Muscle of arm (tissue), 1 donor: ENCODE measurements at regions not wholly inside any gene's neighbourhood (a gene's known extent, or its start where the extent isn't known, plus 50 kb on each side); places are given as distances from the start of the nearest gene placed in this dataset.
"Not testable (repeated sequence)": the region's sequence is repeated elsewhere in the genome, so short reads cannot be mapped to it uniquely, and the experiment has no call there.

ENCODE experiments used
- DNase-seq: peaks from one replicate; pipeline ENCODE4 v3.0.0-alpha.2; 2013

DNA sequence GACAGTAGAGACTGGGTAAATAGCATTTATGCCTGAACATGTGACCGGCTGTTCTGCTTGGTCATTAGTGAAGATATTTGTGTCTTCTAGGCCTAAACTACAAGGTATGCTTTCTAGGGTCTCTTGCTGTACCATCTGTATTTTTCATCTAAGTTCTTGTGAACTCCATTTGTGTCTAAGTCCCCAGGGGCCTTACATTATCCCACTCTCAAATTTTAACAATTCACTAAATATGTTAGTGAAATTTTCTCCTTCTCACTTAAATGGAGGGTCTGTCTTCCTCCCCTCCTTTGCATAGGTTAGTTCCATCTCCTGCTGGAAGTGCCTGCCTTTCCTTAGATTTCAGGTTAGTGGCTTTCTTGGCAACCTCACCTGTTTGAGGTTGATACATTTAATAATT lies 382.6 kb downstream of the RAD51AP2 start:
- no peak for DNase-seq

DNA sequence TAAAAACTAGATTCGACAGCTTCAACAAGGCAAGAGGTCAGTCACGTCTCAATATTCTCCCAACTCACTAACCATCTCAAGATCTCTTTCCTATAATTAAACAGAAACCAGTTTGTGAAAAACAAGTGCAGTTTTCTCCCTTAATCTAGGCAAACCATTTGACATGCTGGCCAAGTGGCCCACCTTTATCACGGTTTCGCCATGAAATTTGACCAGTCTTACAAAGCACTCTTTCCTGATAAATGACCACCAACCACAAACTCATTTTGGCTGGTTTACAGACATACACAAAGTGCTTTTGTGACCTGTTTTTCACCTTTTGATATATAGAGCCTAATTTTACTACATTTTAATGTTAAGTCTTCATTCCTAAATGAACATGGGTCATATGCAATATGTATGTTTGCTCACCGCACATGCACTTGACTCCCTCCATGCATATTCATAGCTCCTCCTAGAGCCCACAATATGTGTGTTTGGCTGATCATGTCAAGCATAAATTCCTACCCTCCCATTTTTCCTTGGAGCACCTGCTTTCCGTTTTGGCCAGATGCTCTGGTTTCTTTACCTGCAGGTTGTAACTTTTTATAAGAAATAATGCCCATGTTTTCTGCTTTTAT lies 385.1 kb downstream of the RAD51AP2 start:
- no peak for DNase-seq

DNA sequence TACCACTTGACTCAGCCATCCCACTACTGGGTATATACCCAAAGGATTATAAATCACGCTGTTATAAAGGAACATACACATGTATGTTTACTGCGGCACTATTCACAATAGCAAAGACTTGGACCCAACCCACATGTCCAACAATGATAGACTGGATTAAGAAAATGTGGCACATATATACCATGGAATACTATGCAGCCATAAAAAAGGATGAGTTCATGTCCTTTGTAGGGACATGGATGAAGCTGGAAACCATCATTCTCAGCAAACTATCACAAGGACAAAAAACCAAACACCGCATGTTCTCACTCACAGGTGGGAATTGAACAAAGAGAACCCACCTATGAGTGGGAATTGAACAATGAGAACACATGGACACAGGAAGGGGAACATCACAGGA lies 387.6 kb downstream of the RAD51AP2 start:
- DNase-seq = not testable (repeated sequence)

DNA sequence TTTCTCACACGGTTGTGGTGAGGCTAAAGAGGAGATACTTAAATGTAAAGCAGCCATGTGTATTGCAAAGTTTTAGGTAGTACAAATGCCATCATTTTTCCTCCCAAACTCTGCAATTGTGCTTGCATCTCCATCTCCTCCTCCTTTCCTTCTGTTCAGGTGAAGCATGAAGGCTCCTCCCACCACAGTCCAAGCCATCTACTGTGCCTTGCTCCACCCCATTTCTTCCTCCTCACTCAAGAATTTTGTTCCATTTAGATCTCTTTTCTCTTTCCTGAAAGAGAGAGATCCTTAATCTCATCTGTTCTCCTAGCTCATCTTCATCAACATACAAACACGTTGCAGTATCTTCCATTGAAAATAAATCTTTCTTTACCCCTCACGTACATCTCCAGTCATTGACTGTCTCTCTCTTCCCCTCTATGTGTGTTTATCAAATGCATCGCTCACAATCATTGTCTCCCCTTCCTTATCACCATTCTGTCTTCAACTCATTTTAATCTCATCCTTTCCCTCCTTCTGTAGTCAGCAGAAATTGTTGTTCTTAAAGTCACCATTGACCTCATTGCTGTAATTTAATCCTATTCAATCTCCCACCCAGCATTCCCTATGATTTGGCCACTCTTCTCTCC lies 392.1 kb downstream of the RAD51AP2 start:
- DNase-seq = no peak

DNA sequence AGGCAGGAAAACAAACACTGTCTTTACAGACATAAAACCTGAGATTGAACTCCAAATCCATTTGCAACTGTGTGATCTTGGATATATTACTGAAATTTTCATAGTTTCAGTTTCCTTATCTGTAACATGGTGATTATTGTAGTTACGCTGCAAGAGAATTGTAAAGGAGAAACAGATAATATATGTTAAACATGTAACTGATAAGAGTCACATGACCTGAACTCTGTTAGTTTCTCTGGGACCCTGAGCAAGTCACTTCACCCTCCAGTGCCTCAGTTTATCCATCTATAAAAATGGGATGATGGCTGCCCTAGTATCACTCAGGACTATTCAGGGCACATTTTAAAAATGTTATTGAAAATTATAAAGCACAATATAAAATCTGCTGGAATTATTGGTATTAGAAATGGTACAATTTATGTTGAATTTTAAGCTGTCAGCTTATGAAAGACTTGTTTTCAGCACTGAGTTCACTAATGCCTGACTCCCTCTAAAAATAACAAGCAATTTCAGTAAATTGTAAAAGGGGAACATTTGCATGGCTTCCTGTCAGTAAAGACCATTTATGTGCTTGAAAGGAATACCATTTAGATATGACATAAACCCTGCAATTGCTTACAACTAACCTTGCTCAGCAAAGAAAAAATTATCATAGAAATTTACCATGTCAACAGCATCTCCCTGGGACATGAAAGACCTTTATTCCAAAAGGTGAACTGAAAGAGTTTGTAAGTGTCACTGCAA lies 393.5 kb downstream of the RAD51AP2 start:
- DNase-seq = no peak

DNA sequence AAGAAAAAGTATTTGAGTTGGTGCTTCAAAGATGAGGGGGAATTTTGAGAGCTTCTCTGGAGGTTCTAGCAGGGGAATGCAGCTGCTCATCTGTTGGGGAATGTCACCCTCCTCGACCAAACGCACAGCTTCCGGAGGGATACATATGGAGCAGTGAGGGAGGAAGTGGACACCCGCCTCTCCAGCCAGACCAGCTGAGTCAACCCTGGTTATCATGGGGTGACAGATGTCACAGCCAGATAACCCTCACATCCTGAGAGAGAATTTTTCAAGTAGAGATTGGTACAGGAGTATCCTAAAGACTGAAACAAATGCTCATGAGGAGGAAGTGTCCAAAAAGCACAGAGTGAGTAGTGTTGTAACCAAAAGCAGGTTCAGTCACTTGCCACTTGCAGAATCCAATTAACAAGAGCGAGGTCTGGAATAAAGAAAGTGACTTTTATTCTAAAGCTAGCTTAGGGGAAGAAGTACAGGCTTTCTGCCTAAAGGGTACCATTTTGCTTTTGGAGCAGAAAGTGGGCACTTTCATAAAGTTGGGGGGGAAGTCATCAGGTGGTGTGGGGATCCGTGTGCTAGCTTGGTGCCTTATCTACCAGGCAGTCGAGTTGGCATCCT lies 395.2 kb downstream of the RAD51AP2 start:
- DNase-seq = no peak

DNA sequence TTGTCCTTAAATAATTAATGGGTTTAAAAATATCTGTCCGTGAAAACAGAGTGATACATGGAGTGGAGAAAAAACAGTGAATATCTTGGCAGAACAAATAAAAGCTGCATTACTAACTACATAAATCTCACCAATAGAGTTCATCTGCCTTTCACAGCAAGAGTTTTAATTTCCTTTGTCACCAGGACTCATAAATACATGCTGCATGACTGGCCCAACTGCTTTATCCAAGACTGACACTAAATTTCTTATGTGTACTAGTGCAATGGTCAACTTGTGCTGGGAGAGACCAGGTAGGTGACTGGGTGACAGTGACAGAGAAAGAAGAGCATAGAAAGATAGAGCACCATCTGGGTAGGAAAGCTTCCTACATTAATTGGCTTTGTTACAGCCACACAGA lies 402.8 kb downstream of the RAD51AP2 start:
- DNase-seq = no peak

DNA sequence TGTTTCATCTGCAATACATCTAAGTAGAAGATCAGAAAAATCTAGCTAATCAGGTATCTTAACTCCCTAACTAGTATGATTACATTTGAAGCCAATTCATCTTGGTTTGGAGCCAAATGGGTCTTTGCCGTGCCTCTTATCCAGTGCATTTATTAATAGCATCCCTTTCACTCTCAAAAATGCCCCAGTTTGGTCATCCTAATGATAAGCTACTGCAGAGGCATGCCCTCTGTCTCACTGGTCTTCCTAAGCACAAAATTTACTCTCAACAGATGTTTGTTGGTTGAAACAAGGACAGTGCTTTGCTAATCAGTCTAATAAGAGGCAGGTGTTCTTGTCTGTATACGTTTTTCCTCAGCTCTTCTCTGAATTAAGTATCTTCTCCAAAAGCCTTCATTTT lies 403.2 kb downstream of the RAD51AP2 start:
- no peak for DNase-seq

DNA sequence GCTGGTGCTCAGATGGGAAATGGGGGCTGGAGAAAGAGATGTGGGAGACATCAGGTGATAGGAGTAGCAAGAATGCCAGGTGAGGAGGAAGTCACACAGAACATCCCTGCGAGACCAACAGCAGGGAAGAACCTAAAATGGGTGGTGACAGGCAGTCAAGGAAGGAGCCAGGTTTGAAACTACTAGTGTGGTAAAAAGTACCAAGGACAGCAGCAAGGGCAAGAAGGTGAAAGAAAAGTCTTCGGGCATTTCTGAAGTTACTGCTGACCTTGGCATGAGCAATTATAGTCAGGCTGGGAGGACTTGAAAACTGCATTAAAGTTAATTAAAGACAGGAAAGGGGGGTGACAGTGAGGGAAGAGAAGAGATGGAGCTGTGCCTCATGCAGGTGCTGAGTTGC lies 410.4 kb downstream of the RAD51AP2 start:
- DNase-seq = no peak

DNA sequence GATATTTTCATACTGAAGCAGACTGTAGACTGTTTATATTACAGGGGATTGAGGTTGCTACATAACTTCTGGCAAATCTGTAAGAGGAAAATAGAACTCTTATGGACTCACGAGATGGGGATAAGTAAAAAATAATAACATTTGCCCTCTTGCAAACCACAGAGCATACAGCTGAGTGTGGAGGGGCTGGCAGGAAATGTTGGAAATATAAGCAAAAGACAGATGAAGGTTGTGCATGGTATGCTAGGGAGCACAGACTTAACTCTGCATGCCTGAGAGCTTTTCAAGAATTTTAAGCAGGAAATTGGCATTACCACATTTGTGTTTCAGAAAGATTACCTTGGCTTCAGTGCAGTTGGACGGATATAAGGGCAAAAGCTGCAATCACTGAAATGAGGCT lies 411.1 kb downstream of the RAD51AP2 start:
- DNase-seq = no peak

DNA sequence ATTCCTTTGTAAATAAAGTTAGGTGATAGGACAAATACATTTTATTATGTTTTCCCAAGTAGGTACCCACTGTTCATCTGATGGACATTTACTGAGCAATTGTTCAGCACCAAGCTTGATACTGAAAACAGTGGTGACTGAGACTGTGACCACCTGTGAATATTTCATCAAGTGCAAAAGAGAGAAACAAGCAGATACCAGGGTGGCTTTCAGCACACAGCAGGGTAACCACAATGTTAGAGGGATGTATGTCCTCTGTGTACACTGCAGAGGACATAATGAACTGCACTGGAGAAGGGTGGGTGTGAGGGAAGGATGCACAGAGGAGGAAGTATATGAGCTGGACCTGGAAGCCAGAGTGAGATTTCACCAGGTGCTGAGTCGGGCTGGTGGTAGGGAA lies 411.8 kb downstream of the RAD51AP2 start:
- no peak for DNase-seq

DNA sequence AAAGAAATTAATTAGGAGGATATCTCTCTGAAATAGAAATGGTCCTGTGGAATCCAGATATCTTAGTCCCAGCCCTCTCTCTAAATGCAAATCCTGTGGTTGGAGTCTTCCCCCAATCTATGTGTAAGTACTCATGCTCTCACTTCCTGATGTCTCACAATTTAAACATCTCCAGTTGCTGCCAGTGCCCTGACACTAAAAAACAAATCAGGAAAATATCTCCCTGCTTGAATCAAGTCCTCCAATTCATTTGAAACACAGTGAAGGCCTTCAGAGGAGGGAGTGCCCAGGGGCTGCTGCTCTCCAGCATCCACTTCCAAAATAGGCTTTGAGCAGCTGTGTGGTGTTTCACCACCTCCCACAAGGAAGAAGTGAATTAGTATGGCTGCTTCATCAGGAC lies 413.8 kb downstream of the RAD51AP2 start:
- DNase-seq = no peak

DNA sequence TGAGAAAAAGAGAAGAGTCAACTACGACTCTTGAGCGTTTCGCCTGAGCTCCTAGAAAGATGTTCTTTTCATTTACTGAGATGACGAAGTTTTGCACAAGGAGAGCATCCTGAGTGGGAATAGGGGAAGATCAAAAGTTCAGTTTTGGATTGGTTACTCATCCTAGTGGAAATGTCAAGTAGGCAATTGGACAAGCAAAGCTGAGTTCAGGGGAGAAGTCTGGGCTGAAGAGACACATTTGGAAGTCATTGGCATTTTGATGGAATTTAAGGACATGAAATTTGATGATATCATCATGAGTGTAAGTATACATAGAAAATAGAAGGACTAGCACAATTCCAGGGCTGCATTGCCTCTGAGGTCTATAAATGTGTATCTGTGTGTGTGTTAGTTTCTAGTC lies 416.6 kb downstream of the RAD51AP2 start:
- DNase-seq = no peak

DNA sequence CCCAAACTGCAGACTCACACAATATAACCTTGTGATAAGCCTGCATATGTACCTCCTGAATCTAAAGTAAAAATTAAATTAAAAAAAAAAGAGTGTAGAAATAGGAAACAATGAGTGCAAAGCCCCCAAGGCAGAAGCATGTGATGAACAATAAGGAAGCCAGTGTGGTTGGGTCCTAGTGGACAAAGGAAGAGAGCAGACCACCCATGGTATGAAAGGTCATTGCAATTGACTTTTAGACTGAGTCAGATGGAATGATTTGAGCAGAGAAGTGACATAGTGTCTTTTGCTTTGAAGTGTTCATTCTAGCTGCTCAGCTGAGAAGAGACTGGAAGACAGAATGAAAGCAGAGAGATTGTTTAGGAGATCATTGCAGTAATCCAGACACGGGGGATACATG lies 417.1 kb downstream of the RAD51AP2 start:
- DNase-seq = no peak

DNA sequence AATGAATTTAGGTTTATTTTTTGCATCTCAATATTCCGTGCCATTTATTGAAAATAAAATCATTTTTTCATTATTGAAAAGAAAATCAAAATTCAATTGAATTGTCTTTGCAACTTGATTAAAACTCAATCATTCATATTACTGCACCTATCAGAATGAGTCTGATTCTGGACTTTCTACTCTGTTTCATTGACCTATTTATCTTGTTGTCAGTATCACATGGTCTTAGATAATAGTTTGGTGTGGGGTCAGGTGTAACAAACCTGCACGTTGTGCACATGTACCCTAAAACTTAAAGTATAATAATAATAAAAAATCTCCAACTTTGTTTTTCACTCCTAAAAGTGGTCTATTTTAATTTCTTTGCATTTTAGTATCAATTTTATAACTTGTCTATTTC lies 422.9 kb downstream of the RAD51AP2 start:
- DNase-seq = no peak

DNA sequence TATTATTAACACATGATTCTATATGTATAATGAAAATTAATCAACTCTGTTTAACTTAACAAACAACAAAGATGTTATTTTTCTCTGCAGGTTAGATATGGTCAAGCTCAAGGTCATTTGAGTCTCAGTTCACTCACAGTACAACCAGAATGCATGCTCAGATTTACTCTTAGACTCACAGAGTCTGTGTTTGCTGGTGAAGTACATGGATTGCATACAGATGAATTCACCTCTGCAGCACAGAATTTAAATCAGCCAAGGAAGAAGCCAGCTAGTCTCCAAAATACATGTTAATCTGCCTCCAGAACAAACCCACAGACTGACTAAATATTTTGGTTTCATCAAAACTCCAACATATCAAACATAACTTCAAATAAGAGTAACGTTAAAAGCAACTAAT lies 424.5 kb downstream of the RAD51AP2 start:
- no peak for DNase-seq

DNA sequence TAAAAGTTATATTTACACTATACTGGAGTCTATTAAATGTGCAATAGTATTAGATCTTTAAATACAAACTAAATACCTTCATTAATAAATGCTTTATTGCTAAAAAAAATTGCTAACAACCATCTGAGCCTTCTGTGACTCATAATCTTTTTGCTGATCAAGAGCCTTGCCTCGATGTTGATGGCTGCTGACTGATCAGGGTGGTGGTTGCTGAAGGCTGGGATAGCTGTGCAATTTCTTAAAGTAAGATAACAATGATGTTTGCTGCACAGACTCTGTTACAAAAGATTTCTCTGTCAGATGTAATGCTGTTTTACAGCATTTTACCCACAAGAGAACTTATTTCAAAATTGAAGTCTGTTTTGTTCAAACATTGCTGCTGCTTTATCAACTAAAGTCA lies 421.4 kb upstream of the CYRIA start:
- no peak for DNase-seq

DNA sequence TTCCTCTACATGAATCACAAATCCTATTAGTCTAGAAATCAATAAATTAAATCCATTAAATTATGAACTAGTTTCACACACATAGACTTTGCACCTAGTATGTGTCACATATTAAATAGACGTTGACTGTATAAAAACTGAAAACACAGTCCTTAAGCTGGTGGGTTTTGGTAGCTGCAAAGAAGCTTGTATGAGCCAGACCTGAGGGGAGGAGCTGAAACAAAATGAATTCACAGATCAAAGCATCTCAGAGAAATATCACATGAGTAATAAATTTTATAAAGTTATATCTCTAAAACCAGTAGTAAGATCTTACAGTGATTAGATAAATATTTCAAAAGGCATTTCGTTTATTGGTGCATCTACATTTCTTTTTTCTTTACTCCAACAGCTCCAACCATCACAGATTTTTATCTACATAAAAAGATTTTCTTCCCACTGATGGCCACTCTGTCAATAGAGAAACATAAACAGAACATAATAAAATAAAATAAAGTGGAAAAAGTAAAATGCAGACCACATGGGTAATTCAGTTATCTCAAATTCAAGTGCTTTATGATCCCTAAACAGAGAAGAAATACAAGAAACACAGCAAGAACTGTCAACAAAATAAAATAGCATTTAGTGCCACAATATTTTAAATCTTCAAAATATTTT lies 420.0 kb upstream of the CYRIA start:
- no peak for DNase-seq

DNA sequence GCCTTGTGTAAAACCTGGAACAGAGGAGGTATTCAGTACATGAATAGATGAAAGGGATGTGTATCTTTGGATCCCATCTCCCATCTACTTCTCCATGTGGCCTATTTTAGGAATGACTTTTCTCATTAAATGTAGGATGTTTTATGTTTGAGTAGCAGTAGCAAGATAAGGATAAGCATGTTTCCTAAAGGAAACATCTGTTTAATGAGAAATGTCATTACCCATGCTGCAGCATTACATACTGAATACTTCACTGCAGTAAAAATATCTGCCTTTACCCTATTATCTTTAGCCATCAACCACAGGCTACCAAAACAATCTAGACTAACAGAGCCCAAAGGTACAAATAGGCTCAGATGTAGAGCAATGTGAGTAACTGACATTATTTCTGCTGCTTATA lies 419.2 kb upstream of the CYRIA start:
- no peak for DNase-seq

DNA sequence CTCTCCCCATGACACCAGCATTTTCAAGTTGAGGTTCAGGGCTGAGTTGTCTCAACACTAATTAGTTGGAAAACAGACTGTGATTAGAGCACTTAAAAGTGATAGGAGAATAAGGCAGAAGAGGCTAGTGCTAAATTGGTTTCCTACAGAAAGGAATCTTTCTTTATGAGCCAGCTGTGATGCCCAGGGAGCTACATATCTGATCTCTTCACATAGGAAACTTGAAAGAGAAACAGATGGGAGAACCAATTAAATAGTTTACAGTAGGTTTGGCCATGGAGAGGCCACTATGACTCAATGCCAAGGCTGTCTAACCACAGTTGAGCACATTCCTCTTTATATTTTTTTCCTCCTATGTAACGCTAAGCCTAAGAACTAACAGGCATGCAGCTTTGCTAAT lies 418.3 kb upstream of the CYRIA start:
- no peak for DNase-seq

DNA sequence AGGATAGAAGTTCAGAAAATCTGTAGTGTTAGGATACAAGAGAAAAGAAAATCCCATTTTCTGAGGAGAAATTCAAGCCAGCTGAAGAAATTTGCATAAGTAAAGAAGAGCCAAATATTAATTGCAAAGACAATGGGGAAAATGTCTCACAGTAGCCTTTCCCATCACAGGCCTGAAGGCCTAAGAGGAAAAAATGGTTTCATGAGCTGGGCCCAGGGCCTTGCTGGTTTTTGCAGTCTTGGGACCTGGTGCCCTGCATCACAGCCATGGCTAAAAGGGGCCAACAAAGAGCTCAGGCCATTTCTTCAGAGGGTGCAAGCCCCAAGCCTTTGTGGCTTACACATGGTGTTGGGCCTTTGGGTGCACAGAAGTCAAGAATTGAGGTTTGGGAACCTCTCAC lies 413.6 kb upstream of the CYRIA start:
- DNase-seq = no peak

DNA sequence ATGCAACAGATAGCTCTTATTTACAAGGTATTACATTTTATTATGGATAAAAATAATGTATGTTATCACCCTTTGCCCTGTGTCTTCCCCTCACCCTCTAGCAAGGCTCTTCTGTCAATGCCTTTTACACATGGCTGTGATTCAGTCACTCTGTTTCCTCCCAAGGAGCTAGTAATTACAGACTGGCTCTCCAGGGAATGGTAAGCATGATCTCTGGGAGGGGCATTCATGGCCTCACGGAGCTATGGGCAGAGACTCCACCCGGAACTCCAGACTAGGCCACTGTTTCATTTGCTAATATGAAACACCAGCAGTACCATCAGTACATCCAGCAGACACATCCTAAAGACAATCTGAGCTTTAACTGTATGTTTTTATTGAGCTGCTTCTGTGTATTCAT lies 410.9 kb upstream of the CYRIA start:
- DNase-seq = no peak

DNA sequence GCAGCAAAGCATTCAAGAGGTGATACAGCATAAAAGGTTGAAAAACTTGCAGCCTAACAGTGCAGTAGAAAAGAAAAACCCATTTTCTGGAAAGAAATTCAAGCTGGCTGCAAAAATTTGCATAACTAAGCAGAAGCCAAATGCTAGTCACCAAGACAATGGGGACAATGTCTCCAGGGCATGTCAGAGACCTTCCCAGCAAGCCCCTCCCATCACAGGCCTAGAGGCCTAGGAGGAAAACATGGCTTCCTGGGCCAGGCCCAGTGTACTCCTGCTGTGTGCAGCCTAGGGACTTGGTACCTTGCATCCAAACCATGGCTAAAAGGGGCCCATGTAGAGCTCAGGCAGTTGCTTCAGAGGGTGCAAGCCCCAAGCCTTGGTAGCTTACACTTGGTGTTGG lies 405.1 kb upstream of the CYRIA start:
- no peak for DNase-seq
